K562 (cell line): ENCODE measurements at regions not wholly inside any gene's neighbourhood (a gene's known extent, or its start where the extent isn't known, plus 50 kb on each side); places are given as distances from the start of the nearest gene placed in this dataset.

Experiments used
- ATAC-seq: fragments of 200-7000 bp; cut with Tn5 transposase; 3 replicates; pipeline ENCODE4 v1.9.1; 2020; ENCODE audit warnings: moderate library complexity
- BruUV-seq: library from RNA; stranded (reverse); fragments of 400-500 nt; replicated peaks from 2 replicates; lab custom pipeline; 2021; lab: Mats Ljungman, UMichigan
- CTCF ChIA-PET: fragments of 300-600 bp; formaldehyde crosslinking; extraction: SDS; loops from one replicate; lab custom pipeline; 2021; ENCODE audit warnings: low intra/inter-chr PET ratio; lab: Yijun Ruan, JAX
- POLR2A ChIA-PET: fragments of 300-600, 350-650 bp; sonication (Branson Sonifier 250); formaldehyde crosslinking; extraction: SDS; loops from one replicate; lab custom pipeline; 2021; ENCODE audit warnings: antibody characterized with exemption, inconsistent platforms; lab: Yijun Ruan, JAX
- DNase-seq, 4 experiments: peaks; one replicate each; pipeline versions ENCODE4 v3.0.0 to v3.0.0-alpha.2; 2011 to 2018; ENCODE audit warnings: low spot score in 3 of 4, mixed read lengths in 3 of 4; ENCODE audit errors: extremely low read depth in 1 of 4
- FAIRE-seq: peaks from 2 replicates; lab custom pipeline; 2011; peaks lifted over from hg19 to GRCh38; lab: Jason Lieb, UNC
- H2AFZ ChIP-seq: 2 replicates; pipeline ENCODE4 v1.6.0; 2011; ENCODE audit warnings: low read depth, low read length, control low read depth, inconsistent platforms
- H3K27ac ChIP-seq: fragments of 200-600 bp; 3 replicates; pipeline ENCODE4 v1.8.0; 2011; ENCODE audit warnings: low read depth, mild to moderate bottlenecking, control low read depth, inconsistent platforms, low read length, moderate library complexity, mixed read lengths; ENCODE audit errors: extremely low read depth
- H3K27me3 ChIP-seq, 2 experiments: fragments of 300-600 bp in 1 of 2; 2 replicates in 1 of 2; 3 replicates in 1 of 2; pipeline versions ENCODE4 v1.6.0 to v1.8.0; 2011; ENCODE audit warnings: inconsistent platforms in 2 of 2, low read length in 2 of 2, mild to moderate bottlenecking in 1 of 2, mixed read lengths in 1 of 2, moderate library complexity in 1 of 2; ENCODE audit not compliant: control insufficient read depth in 2 of 2, insufficient read depth in 2 of 2
- H3K36me3 ChIP-seq: fragments of 300-600 bp; 3 replicates; pipeline ENCODE4 v1.8.0; 2011; ENCODE audit warnings: mild to moderate bottlenecking, low read length, inconsistent platforms; ENCODE audit not compliant: control insufficient read depth, insufficient read depth
- H3K4me1 ChIP-seq, 2 experiments: fragments of 200-600 bp in 1 of 2; replicated peaks in 1 of 2; 2 replicates in 1 of 2; 3 replicates in 1 of 2; pipeline versions ENCODE4 v1.5.1 to v1.8.0; 2011; ENCODE audit warnings: inconsistent platforms in 2 of 2, low read length in 2 of 2, mild to moderate bottlenecking in 1 of 2, mixed read lengths in 1 of 2, moderate library complexity in 1 of 2; ENCODE audit not compliant: control insufficient read depth in 2 of 2, insufficient read depth in 2 of 2
- H3K4me2 ChIP-seq: 2 replicates; pipeline ENCODE4 v1.6.1; 2011; ENCODE audit warnings: low read length, control low read depth, inconsistent platforms, mixed read lengths; ENCODE audit not compliant: insufficient read depth
- H3K4me3 ChIP-seq: fragments of 200-600 bp; sonication (generic), shearing (Covaris generic); 2 replicates; pipeline ENCODE4 v1.5.1; 2016; ENCODE audit warnings: control low read depth, inconsistent platforms
- H3K79me2 ChIP-seq: fragments of 200-600 bp; 3 replicates; pipeline ENCODE4 v1.8.0; 2011; ENCODE audit warnings: low read length, inconsistent platforms; ENCODE audit not compliant: control insufficient read depth, insufficient read depth
- H3K9ac ChIP-seq, 2 experiments: 2 replicates each; pipeline versions ENCODE4 v1.6.0 to v1.6.1; 2011; ENCODE audit warnings: low read depth in 2 of 2, low read length in 2 of 2, control low read depth in 1 of 2, inconsistent platforms in 1 of 2, mild to moderate bottlenecking in 1 of 2, mixed read lengths in 1 of 2; ENCODE audit not compliant: insufficient read depth in 1 of 2
- H3K9me1 ChIP-seq: one replicate; pipeline ENCODE4 v1.6.0; 2011; ENCODE audit warnings: inconsistent platforms, mild to moderate bottlenecking, low read length, moderate library complexity; ENCODE audit not compliant: control insufficient read depth, insufficient read depth
- H3K9me3 ChIP-seq: replicated peaks from 2 replicates; pipeline ENCODE4 v1.5.1; 2011; ENCODE audit warnings: low read depth, low read length, inconsistent platforms; ENCODE audit not compliant: control insufficient read depth, insufficient read depth
- H4K20me1 ChIP-seq: replicated peaks from 2 replicates; pipeline ENCODE4 v1.6.1; 2011; ENCODE audit warnings: low read length, inconsistent platforms, mixed read lengths; ENCODE audit not compliant: control insufficient read depth, insufficient read depth
- BDP1 ChIP-seq: IDR thresholded peaks from 3 replicates; pipeline ENCODE4 v1.6.1; 2011; ENCODE audit not compliant: insufficient read length, insufficient read depth
- CBFA2T2 ChIP-seq: fragments of 450-650 bp; conservative IDR thresholded peaks from 2 replicates; pipeline ENCODE4 v1.6.1; 2017; ENCODE audit warnings: mild to moderate bottlenecking
- DACH1 ChIP-seq: fragments of 450-650 bp; IDR thresholded peaks from 2 replicates; pipeline ENCODE4 v1.6.1; 2018; ENCODE audit not compliant: partially characterized antibody
- ELF1 ChIP-seq: fragments of 200-800 bp; sonication (Bioruptor generic); IDR thresholded peaks from 2 replicates; pipeline ENCODE4 v1.6.1; 2016; ENCODE audit warnings: missing genetic modification characterization, missing compliant biosample characterization
- ETS1 ChIP-seq: conservative IDR thresholded peaks from 2 replicates; pipeline ENCODE4 v1.6.1; 2011; ENCODE audit warnings: low read depth, mild to moderate bottlenecking, low read length; ENCODE audit not compliant: control insufficient read depth
- FOXJ2 ChIP-seq: fragments of 200-800 bp; sonication (Bioruptor generic); IDR thresholded peaks from 2 replicates; pipeline ENCODE4 v1.6.1; 2016; ENCODE audit warnings: missing genetic modification characterization, missing compliant biosample characterization
- HDAC2 ChIP-seq: fragments of 450-650 bp; IDR thresholded peaks from 2 replicates; pipeline ENCODE4 v1.6.1; 2016; ENCODE audit warnings: mild to moderate bottlenecking
- HOXB6 ChIP-seq: fragments of 250-450 bp; sonication (Bioruptor Pico); IDR thresholded peaks from 2 replicates; pipeline ENCODE4 v1.5.1; 2022; ENCODE audit warnings: mild to moderate bottlenecking, borderline replicate concordance
- NONO ChIP-seq, 2 experiments: fragments of 200-400 bp in 1 of 2; fragments of 450-650 bp in 1 of 2; formaldehyde crosslinking in 1 of 2; IDR thresholded peaks; 2 replicates each; pipeline ENCODE4 v1.6.1; 2017; ENCODE audit warnings: low read depth in 2 of 2, mild to moderate bottlenecking in 2 of 2, moderate library complexity in 2 of 2, low read length in 1 of 2
- NR2C1 ChIP-seq, 2 experiments: fragments of 450-650 bp; IDR thresholded peaks; 2 replicates each; pipeline ENCODE4 v1.6.1; 2017; ENCODE audit warnings: mild to moderate bottlenecking in 2 of 2, antibody characterized with exemption in 1 of 2, inconsistent platforms in 1 of 2, missing compliant biosample characterization in 1 of 2, missing genetic modification characterization in 1 of 2
- POLR2AphosphoS2 ChIP-seq: IDR thresholded peaks from 2 replicates; pipeline ENCODE4 v1.6.1; 2012; ENCODE audit warnings: low read length, improper control_type of control experiment
- PTBP1 ChIP-seq: fragments of 200-400 bp; formaldehyde crosslinking; IDR thresholded peaks from 2 replicates; pipeline ENCODE4 v1.6.1; 2017; ENCODE audit warnings: low read depth, low read length
- XRCC3 ChIP-seq: fragments of 450-650 bp; IDR thresholded peaks from 2 replicates; pipeline ENCODE4 v1.6.1; 2017; ENCODE audit warnings: mild to moderate bottlenecking, moderate library complexity
- ZBTB11 ChIP-seq, 3 experiments: fragments of 200-800 bp in 1 of 3; fragments of 250-450 bp in 1 of 3; fragments of 450-650 bp in 1 of 3; sonication (Bioruptor Pico) in 1 of 3; sonication (Bioruptor generic) in 1 of 3; formaldehyde crosslinking in 1 of 3; IDR thresholded peaks; 2 replicates each; pipeline versions ENCODE4 v1.6.1 to v1.8.0; 2016 to 2022; ENCODE audit warnings: mild to moderate bottlenecking in 2 of 3, missing genetic modification characterization in 2 of 3, missing compliant biosample characterization in 1 of 3, moderate library complexity in 1 of 3
- ZNF12 ChIP-seq: sonication (generic); formaldehyde crosslinking; IDR thresholded peaks from 2 replicates; pipeline ENCODE4 v1.4.0; 2020; ENCODE audit warnings: mild to moderate bottlenecking, missing genetic modification reagents
- ZNF551 ChIP-seq: fragments of 250-450 bp; sonication (Bioruptor Pico); IDR thresholded peaks from 2 replicates; pipeline ENCODE4 v1.5.0; 2021; ENCODE audit warnings: mild to moderate bottlenecking, moderate library complexity
- WGBS: fragments of 100-300 bp; shearing (Covaris generic); methylation state at CpG from one replicate; pipeline ENCODE4 v1.1.6; 2016; ENCODE audit warnings: low coverage, mixed read lengths; ENCODE audit not compliant: insufficient coverage; ENCODE audit errors: missing lambda C conversion rate; 5-methylcytosine and 5-hydroxymethylcytosine counted together
- in situ Hi-C: fragments of 300-500 bp; cut with MboI; formaldehyde crosslinking; loops from 4 replicates; pipeline ENCODE4 v1.15.0; 2018; ENCODE audit warnings: inconsistent platforms, mixed read lengths
- intact Hi-C: fragments of 100-400 bp; cut with micrococcal nuclease; formaldehyde crosslinking; loops from 2 replicates; pipeline ENCODE4 v1.14.2; 2022

GRCh38 chr11:29712616-29713015, 304.2 kb downstream of the KCNA4 start (continued):
- TF ChIP-seq BDP1 (no peak), FOXJ2 (no peak), CBFA2T2 (no peak), ELF1 (tag) (no peak)

- no peak for FAIRE-seq
- intact Hi-C loops (no loop called here), in situ Hi-C loops (no loop called here)
- H3K79me2 ChIP-seq, result no peaks in the 10 kb centered on the region
- H3K4me2 ChIP-seq, result no peak overlapping the region
- H3K27me3 ChIP-seq, result no peaks in the 10 kb centered on the region
- no peak overlapping the region for H2AFZ ChIP-seq
- no peaks in the 10 kb centered on the region for H3K36me3 ChIP-seq
- no TSS peak for BruUV-seq
- no peak overlapping the region for H3K27ac ChIP-seq
- H3K9me1 ChIP-seq, result no peaks in the 10 kb centered on the region
- H3K9ac ChIP-seq, result no peak overlapping the region
- H3K4me1 ChIP-seq, result no peaks in the 10 kb centered on the region
- ATAC-seq, result no peak
- H4K20me1 ChIP-seq, result no peaks in the 10 kb centered on the region
- WGBS, result 6% methylated on average over 2 of the region's 2 CpGs
- CTCF ChIA-PET, result no interaction called here
- H3K9me3 ChIP-seq, result no peaks in the 10 kb centered on the region
- POLR2A ChIA-PET, result no interaction called here
- DNase-seq, result no peak
- no peak overlapping the region for H3K4me3 ChIP-seq
- TF ChIP-seq DACH1 (no peak), NONO (IDR thresholded peaks at IDR 0.05; ENCODE audit: low read depth in 2 of 2, low read length in 1 of 2) (no peak), ZBTB11 (CRISPR knock-in tag; IDR thresholded peaks at IDR 0.05) (no peak), PTBP1 (no peak), ZNF12 (CRISPR knock-in tag) (no peak), XRCC3 (no peak), ETS1 (no peak), HDAC2 (no peak), HOXB6 (CRISPR knock-in tag) (no peak), ZNF551 (no peak), NR2C1 (IDR thresholded peaks at IDR 0.05) (no peak), NR2C1 (tag; IDR thresholded peaks at IDR 0.05) (no peak), POLR2AphosphoS2 (no peak)
Measured at GRCh38 chr11:29707924-29708323, 308.9 kb downstream of the KCNA4 start.
